Keratinocyte (primary cell): ENCODE measurements at regions not wholly inside any gene's neighbourhood (a gene's known extent, or its start where the extent isn't known, plus 50 kb on each side); places are given as distances from the start of the nearest gene placed in this dataset.

Experiments
- EZH2 ChIP-seq: IDR thresholded peaks from one replicate; pipeline ENCODE4 v1.6.1; 2012; ENCODE audit warnings: inconsistent platforms, mild to moderate bottlenecking, low read length, moderate library complexity
- TF ChIP-seq, protein P1 (sequence below), 3 experiments: IDR thresholded peaks in 1 of 3; conservative IDR thresholded peaks in 1 of 3; optimal IDR thresholded peaks in 1 of 3; 2 replicates in 2 of 3; 3 replicates in 1 of 3; pipeline versions ENCODE3 to v1.5.1; 2011; ENCODE audit warnings: low read length in 3 of 3, mild to moderate bottlenecking in 3 of 3, moderate library complexity in 2 of 3, control low read depth in 1 of 3, inconsistent platforms in 1 of 3; ENCODE audit not compliant: insufficient read depth in 2 of 3; ENCODE audit errors: extremely low read depth in 1 of 3

DNA sequence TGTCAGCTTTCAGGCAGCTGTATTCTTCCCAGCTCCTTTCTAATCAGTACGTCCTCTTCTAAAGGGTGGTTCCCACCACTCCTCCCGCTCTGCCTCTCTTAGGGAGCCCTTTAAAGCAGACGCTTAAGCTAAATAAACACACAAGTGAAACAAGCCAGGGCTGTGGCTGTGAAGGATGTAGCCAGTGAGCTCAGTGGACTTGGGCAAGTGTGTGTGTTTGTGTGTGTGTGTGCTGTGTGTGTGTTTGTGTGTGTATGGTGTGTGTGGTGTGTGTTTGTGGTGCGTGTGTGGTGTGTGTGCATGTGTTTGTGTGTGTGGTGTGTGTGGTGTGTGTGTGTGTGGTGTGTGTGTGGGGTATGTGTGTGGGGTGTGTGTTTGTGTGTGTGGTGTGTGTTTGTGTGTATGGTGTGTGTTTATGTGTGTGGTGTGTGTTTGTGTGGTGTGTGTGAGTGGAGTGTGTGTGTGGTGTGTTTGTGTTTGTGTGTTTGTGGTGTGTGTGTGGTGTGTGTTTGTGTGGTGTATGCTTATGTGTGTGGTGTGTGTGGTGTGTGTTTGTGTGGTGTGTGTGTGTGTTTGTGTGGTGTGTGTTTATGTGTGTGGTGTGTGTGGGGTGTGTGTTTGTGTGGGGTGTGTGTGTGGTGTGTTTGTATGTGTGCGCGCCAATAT, 283.3 kb downstream of the PTTG2 start:
- TF ChIP-seq, protein P1, sequence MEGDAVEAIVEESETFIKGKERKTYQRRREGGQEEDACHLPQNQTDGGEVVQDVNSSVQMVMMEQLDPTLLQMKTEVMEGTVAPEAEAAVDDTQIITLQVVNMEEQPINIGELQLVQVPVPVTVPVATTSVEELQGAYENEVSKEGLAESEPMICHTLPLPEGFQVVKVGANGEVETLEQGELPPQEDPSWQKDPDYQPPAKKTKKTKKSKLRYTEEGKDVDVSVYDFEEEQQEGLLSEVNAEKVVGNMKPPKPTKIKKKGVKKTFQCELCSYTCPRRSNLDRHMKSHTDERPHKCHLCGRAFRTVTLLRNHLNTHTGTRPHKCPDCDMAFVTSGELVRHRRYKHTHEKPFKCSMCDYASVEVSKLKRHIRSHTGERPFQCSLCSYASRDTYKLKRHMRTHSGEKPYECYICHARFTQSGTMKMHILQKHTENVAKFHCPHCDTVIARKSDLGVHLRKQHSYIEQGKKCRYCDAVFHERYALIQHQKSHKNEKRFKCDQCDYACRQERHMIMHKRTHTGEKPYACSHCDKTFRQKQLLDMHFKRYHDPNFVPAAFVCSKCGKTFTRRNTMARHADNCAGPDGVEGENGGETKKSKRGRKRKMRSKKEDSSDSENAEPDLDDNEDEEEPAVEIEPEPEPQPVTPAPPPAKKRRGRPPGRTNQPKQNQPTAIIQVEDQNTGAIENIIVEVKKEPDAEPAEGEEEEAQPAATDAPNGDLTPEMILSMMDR (optimal IDR thresholded peaks at IDR 0.05 in 1 of 3, IDR thresholded peaks at IDR 0.05 in 1 of 3, conservative IDR thresholded peaks at IDR 0.05 in 1 of 3; ENCODE audit: extremely low read depth in 1 of 3, insufficient read depth in 2 of 3, low read length in 3 of 3): no peak
- no peak for TF ChIP-seq EZH2
